ENCODE measurements at regions not wholly inside any gene's neighbourhood (a gene's known extent, or its start where the extent isn't known, plus 50 kb on each side); places are given as distances from the start of the nearest gene placed in this dataset.

DNA sequence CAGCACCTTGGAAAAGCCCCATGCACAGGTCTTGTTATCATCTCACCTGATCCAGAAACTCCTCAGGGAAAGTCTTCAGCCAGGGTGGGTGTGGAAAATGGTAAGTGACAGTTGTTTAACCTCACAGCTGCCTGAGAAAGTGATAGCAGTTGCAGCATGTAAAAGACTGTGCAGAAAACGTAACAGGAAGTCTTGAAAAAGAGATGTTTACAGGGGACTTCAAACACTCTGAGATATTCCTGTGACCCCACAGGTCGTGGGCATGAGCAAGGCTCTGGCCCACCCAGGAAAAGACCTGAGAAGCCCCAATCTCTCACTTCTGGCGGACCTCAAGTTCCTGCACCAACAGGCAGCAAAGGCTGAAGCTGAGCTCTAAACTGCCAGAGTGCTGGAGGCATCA, 826.9 kb downstream of the UQCRFS1 start:
- TF ChIP-seq, protein P1, sequence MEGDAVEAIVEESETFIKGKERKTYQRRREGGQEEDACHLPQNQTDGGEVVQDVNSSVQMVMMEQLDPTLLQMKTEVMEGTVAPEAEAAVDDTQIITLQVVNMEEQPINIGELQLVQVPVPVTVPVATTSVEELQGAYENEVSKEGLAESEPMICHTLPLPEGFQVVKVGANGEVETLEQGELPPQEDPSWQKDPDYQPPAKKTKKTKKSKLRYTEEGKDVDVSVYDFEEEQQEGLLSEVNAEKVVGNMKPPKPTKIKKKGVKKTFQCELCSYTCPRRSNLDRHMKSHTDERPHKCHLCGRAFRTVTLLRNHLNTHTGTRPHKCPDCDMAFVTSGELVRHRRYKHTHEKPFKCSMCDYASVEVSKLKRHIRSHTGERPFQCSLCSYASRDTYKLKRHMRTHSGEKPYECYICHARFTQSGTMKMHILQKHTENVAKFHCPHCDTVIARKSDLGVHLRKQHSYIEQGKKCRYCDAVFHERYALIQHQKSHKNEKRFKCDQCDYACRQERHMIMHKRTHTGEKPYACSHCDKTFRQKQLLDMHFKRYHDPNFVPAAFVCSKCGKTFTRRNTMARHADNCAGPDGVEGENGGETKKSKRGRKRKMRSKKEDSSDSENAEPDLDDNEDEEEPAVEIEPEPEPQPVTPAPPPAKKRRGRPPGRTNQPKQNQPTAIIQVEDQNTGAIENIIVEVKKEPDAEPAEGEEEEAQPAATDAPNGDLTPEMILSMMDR (IDR thresholded peaks at IDR 0.05; ENCODE audit: extremely low read depth in 1 of 2, insufficient read depth in 1 of 2, low read depth in 1 of 2, low read length in 2 of 2): no peak
- no peak for TF ChIP-seq EZH2 (IDR thresholded peaks at IDR 0.05; ENCODE audit: borderline replicate concordance, low read depth, low read length, severe bottlenecking)
- TF ChIP-seq POLR2A (IDR thresholded peaks at IDR 0.05; ENCODE audit: low read depth, low read length): no peak
- no peak for TF ChIP-seq POLR2AphosphoS5 (IDR thresholded peaks at IDR 0.05; ENCODE audit: insufficient read depth, low read depth, low read length)
- no peak for TF ChIP-seq GATA2 (IDR thresholded peaks at IDR 0.05; ENCODE audit: insufficient read depth, insufficient read length, low read depth, low read length)
- no peak for TF ChIP-seq JUN (IDR thresholded peaks at IDR 0.05; ENCODE audit: borderline replicate concordance, insufficient read depth, insufficient read length, low read depth)
- no peak for TF ChIP-seq MYC (IDR thresholded peaks at IDR 0.05; ENCODE audit: low read depth, low read length)
- TF ChIP-seq FOS (IDR thresholded peaks at IDR 0.05; ENCODE audit: borderline replicate concordance, insufficient read depth, low read length): no peak
- TF ChIP-seq, protein P2, sequence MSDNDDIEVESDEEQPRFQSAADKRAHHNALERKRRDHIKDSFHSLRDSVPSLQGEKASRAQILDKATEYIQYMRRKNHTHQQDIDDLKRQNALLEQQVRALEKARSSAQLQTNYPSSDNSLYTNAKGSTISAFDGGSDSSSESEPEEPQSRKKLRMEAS (IDR thresholded peaks at IDR 0.05; ENCODE audit: insufficient read depth, insufficient read length): no peak

Data from endothelial cell of umbilical vein (primary cell).